K562 (cell line): ENCODE measurements at regions not wholly inside any gene's neighbourhood (a gene's known extent, or its start where the extent isn't known, plus 50 kb on each side); places are given as distances from the start of the nearest gene placed in this dataset.

Experiments
- ARID4B ChIP-seq: sonication (generic); formaldehyde crosslinking; IDR thresholded peaks from 2 replicates; pipeline ENCODE4 v1.8.0; 2022; ENCODE audit warnings: mild to moderate bottlenecking, missing genetic modification reagents
- CBX5 ChIP-seq: IDR thresholded peaks from 2 replicates; pipeline ENCODE4 v1.6.1; 2014; ENCODE audit warnings: low read depth, borderline replicate concordance
- CTCF ChIP-seq, 3 experiments: IDR thresholded peaks in 2 of 3; conservative IDR thresholded peaks in 1 of 3; 2 replicates each; pipeline ENCODE4 v1.5.1; 2011 to 2012; ENCODE audit warnings: low read length in 3 of 3, mild to moderate bottlenecking in 3 of 3, control low read depth in 2 of 3, improper control_type of control experiment in 1 of 3, inconsistent platforms in 1 of 3, low read depth in 1 of 3, mixed read lengths in 1 of 3, moderate library complexity in 1 of 3; ENCODE audit not compliant: insufficient read depth in 2 of 3
- FOXK2 ChIP-seq, 2 experiments: fragments of 450-650 bp; IDR thresholded peaks in 1 of 2; conservative IDR thresholded peaks in 1 of 2; 2 replicates each; pipeline ENCODE4 v1.6.1; 2016; ENCODE audit warnings: low read depth in 2 of 2, mild to moderate bottlenecking in 1 of 2
- MEIS2 ChIP-seq: fragments of 450-650 bp; IDR thresholded peaks from 2 replicates; pipeline ENCODE4 v1.6.1; 2014; ENCODE audit warnings: mild to moderate bottlenecking; ENCODE audit not compliant: partially characterized antibody
- NR4A1 ChIP-seq, 2 experiments: fragments of 250-450 bp in 1 of 2; fragments of 450-650 bp in 1 of 2; sonication (Bioruptor Pico) in 1 of 2; IDR thresholded peaks; 2 replicates each; pipeline versions ENCODE4 v1.4.0 to v1.6.1; 2016 to 2020; ENCODE audit warnings: mild to moderate bottlenecking in 2 of 2, missing compliant biosample characterization in 1 of 2, missing genetic modification characterization in 1 of 2, moderate library complexity in 1 of 2
- PHTF2 ChIP-seq: fragments of 250-450 bp; sonication (Bioruptor Pico); IDR thresholded peaks from 2 replicates; pipeline ENCODE4 v1.5.0; 2021; ENCODE audit warnings: mild to moderate bottlenecking
- RFX5 ChIP-seq: IDR thresholded peaks from 2 replicates; pipeline ENCODE4 v1.6.1; 2011; ENCODE audit warnings: low read depth, mild to moderate bottlenecking, improper control_type of control experiment, low read length
- SAFB ChIP-seq: fragments of 200-400 bp; formaldehyde crosslinking; IDR thresholded peaks from 2 replicates; pipeline ENCODE4 v1.6.1; 2017; ENCODE audit warnings: low read depth, low read length, borderline replicate concordance
- SIN3B ChIP-seq: fragments of 450-650 bp; IDR thresholded peaks from 2 replicates; pipeline ENCODE4 v1.6.1; 2017; ENCODE audit warnings: low read depth, mild to moderate bottlenecking, moderate library complexity
- TCF7 ChIP-seq: sonication (generic); IDR thresholded peaks from 2 replicates; pipeline ENCODE4 v1.6.1; 2016; ENCODE audit warnings: antibody characterized with exemption, borderline replicate concordance
- U2AF2 ChIP-seq: fragments of 200-400 bp; formaldehyde crosslinking; optimal IDR thresholded peaks from 2 replicates; pipeline ENCODE3; 2017; ENCODE audit warnings: low read depth, mild to moderate bottlenecking, low read length
- ZBTB11 ChIP-seq, 3 experiments: fragments of 200-800 bp in 1 of 3; fragments of 250-450 bp in 1 of 3; fragments of 450-650 bp in 1 of 3; sonication (Bioruptor Pico) in 1 of 3; sonication (Bioruptor generic) in 1 of 3; formaldehyde crosslinking in 1 of 3; IDR thresholded peaks; 2 replicates each; pipeline versions ENCODE4 v1.6.1 to v1.8.0; 2016 to 2022; ENCODE audit warnings: mild to moderate bottlenecking in 2 of 3, missing genetic modification characterization in 2 of 3, missing compliant biosample characterization in 1 of 3, moderate library complexity in 1 of 3
- ZNF174 ChIP-seq: fragments of 250-450 bp; sonication (Bioruptor Pico); IDR thresholded peaks from 2 replicates; pipeline ENCODE4 v1.4.0; 2020; ENCODE audit warnings: mild to moderate bottlenecking

GRCh38 chr16:51719376-51719775 is 568.3 kb upstream of the SALL1 start (continued):
- TF ChIP-seq ARID4B (CRISPR knock-in tag) (no peak), SAFB (no peak), PHTF2 (no peak), CTCF (IDR thresholded peaks at IDR 0.05 in 2 of 3, conservative IDR thresholded peaks at IDR 0.05 in 1 of 3; ENCODE audit: insufficient read depth in 2 of 3, low read depth in 1 of 3, low read length in 3 of 3) (no peak), U2AF2 (no peak), FOXK2 (conservative IDR thresholded peaks at IDR 0.05 in 1 of 2, IDR thresholded peaks at IDR 0.05 in 1 of 2; ENCODE audit: low read depth in 2 of 2) (no peak), RFX5 (no peak), CBX5 (no peak), TCF7 (no peak), SIN3B (no peak), NR4A1 (CRISPR knock-in tag; IDR thresholded peaks at IDR 0.05) (no peak), NR4A1 (tag; IDR thresholded peaks at IDR 0.05) (no peak), ZBTB11 (CRISPR knock-in tag; IDR thresholded peaks at IDR 0.05) (no peak), ZNF174 (CRISPR knock-in tag) (no peak), MEIS2 (no peak)
